Keratinocyte (primary cell): ENCODE measurements at regions not wholly inside any gene's neighbourhood (a gene's known extent, or its start where the extent isn't known, plus 50 kb on each side); places are given as distances from the start of the nearest gene placed in this dataset.

Source experiments
- CTCF ChIP-seq, 3 experiments: IDR thresholded peaks in 1 of 3; conservative IDR thresholded peaks in 1 of 3; optimal IDR thresholded peaks in 1 of 3; 2 replicates in 2 of 3; 3 replicates in 1 of 3; pipeline versions ENCODE3 to v1.5.1; 2011; ENCODE audit warnings: low read length in 3 of 3, mild to moderate bottlenecking in 3 of 3, moderate library complexity in 2 of 3, control low read depth in 1 of 3, inconsistent platforms in 1 of 3; ENCODE audit not compliant: insufficient read depth in 2 of 3; ENCODE audit errors: extremely low read depth in 1 of 3
- EZH2 ChIP-seq: IDR thresholded peaks from one replicate; pipeline ENCODE4 v1.6.1; 2012; ENCODE audit warnings: inconsistent platforms, mild to moderate bottlenecking, low read length, moderate library complexity

GRCh38 chr3:117297541-117297940 lies 588.0 kb downstream of the TUSC7 start:
- TF ChIP-seq CTCF (optimal IDR thresholded peaks at IDR 0.05 in 1 of 3, IDR thresholded peaks at IDR 0.05 in 1 of 3, conservative IDR thresholded peaks at IDR 0.05 in 1 of 3; ENCODE audit: extremely low read depth in 1 of 3, insufficient read depth in 2 of 3, low read length in 3 of 3) (no peak), EZH2 (no peak)
